Left lobe of liver (tissue), 2 donors: ENCODE measurements at regions not wholly inside any gene's neighbourhood (a gene's known extent, or its start where the extent isn't known, plus 50 kb on each side); places are given as distances from the start of the nearest gene placed in this dataset.
A peak's percentile ranks its signal among the peaks of the same experiment; 100 is the strongest.

Experiments
- ATAC-seq: fragments of 200-7000 bp; cut with Tn5 transposase; one replicate; pipeline ENCODE4 v1.9.1; 2020; ENCODE audit warnings: mild to moderate bottlenecking, moderate library complexity
- DNase-seq: peaks from one replicate; pipeline ENCODE4 v3.0.0-alpha.2; 2020; ENCODE audit warnings: low spot score
- donor health status: DM: no; HTN: no; CAD: no; lungs with moderate emphysema.
- donor health status: DM: no; HTN: yes; CAD: no.

GRCh38 chr2:147712051-147712450, 132.8 kb upstream of the ACVR2A start:
- ATAC-seq: no peak
- DNase-seq: no peak

- DNase-seq: no peak
- no peak for ATAC-seq
Measured at GRCh38 chr2:147711031-147711430, 133.8 kb upstream of the ACVR2A start.

- DNase-seq: no peak
- ATAC-seq: no peak
Measured at GRCh38 chr2:147709655-147710054, 135.2 kb upstream of the ACVR2A start.

GRCh38 chr2:147703171-147703570, 141.7 kb upstream of the ACVR2A start:
- no peak for ATAC-seq
- DNase-seq: no peak

- DNase-seq (no peak), ATAC-seq (no peak)
Measured at GRCh38 chr2:147698166-147698565, 146.7 kb upstream of the ACVR2A start.

GRCh38 chr2:147696426-147696825, 148.4 kb upstream of the ACVR2A start:
- ATAC-seq (no peak), DNase-seq (no peak)

GRCh38 chr2:147689220-147689909, 155.5 kb upstream of the ACVR2A start:
- ATAC-seq (peak; percentile 31), DNase-seq (no peak)

- DNase-seq (no peak), ATAC-seq (no peak)
Measured at GRCh38 chr2:147688242-147688641, 156.6 kb upstream of the ACVR2A start.

GRCh38 chr2:147686365-147686764, 158.5 kb upstream of the ACVR2A start:
- ATAC-seq: no peak
- DNase-seq: no peak

- ATAC-seq (no peak), DNase-seq (no peak)
Measured at GRCh38 chr2:147684903-147685302, 159.9 kb upstream of the ACVR2A start.

GRCh38 chr2:147683380-147683779, 161.4 kb upstream of the ACVR2A start:
- DNase-seq: no peak
- ATAC-seq: no peak

- ATAC-seq (no peak), DNase-seq (no peak)
Measured at GRCh38 chr2:147681093-147681492, 163.7 kb upstream of the ACVR2A start.

GRCh38 chr2:147679955-147680531, 164.8 kb upstream of the ACVR2A start:
- DNase-seq (no peak), ATAC-seq (no peak)

GRCh38 chr2:147679191-147679954, 165.5 kb upstream of the ACVR2A start:
- no peak for ATAC-seq
- no peak for DNase-seq

- DNase-seq: no peak
- ATAC-seq: no peak
Measured at GRCh38 chr2:147665105-147665504, 179.7 kb upstream of the ACVR2A start.

GRCh38 chr2:147663962-147664361, 180.9 kb upstream of the ACVR2A start:
- DNase-seq (no peak), ATAC-seq (no peak)

- DNase-seq (no peak), ATAC-seq (no peak)
Measured at GRCh38 chr2:147663153-147663961, 181.5 kb upstream of the ACVR2A start.

- no peak for DNase-seq
- no peak for ATAC-seq
Measured at GRCh38 chr2:147662221-147662620, 182.6 kb upstream of the ACVR2A start.

- no peak for DNase-seq
- no peak for ATAC-seq
Measured at GRCh38 chr2:147660680-147661079, 184.1 kb upstream of the ACVR2A start.

GRCh38 chr2:147659051-147659450, 185.8 kb upstream of the ACVR2A start:
- no peak for DNase-seq
- ATAC-seq: no peak
